Ovary (tissue), 7 donors: ENCODE measurements at regions not wholly inside any gene's neighbourhood (a gene's known extent, or its start where the extent isn't known, plus 50 kb on each side); places are given as distances from the start of the nearest gene placed in this dataset.

Experiments used
- DNase-seq, 5 donors: peaks; one replicate each; pipeline ENCODE4 v3.0.0-alpha.2; 2019 to 2020
- H3K27ac ChIP-seq, 2 donors: fragments of 200-600 bp; one replicate each; pipeline versions ENCODE4 v1.5.1 to v1.8.0; 2019 to 2022
- H3K27me3 ChIP-seq: fragments of 200-600 bp; one replicate; pipeline ENCODE4 v1.8.0; 2022
- H3K36me3 ChIP-seq: fragments of 200-600 bp; sonication (generic); one replicate; pipeline ENCODE4 v1.5.1; 2019
- H3K4me1 ChIP-seq: one replicate; pipeline ENCODE4 v1.8.1; 2013; ENCODE audit warnings: mild to moderate bottlenecking, moderate library complexity; ENCODE audit not compliant: insufficient read depth
- H3K4me3 ChIP-seq: fragments of 200-600 bp; sonication (generic); one replicate; pipeline ENCODE4 v1.5.1; 2017
- H3K9me3 ChIP-seq, 2 donors: fragments of 200-600 bp in 1 of 2; sonication (generic) in 1 of 2; one replicate each; pipeline versions ENCODE4 v1.5.1 to v1.8.1; 2013 to 2019; ENCODE audit warnings: mild to moderate bottlenecking in 1 of 2, moderate library complexity in 1 of 2
- CTCF ChIP-seq, 3 donors: fragments of 450-650 bp in 2 of 3; fragments of 200-600 bp in 1 of 3; IDR thresholded peaks; one replicate each; pipeline versions ENCODE4 v1.5.1 to v1.8.0; 2016 to 2022; ENCODE audit warnings: antibody characterized with exemption in 3 of 3, mild to moderate bottlenecking in 1 of 3
- EP300 ChIP-seq: sonication (generic); formaldehyde crosslinking; IDR thresholded peaks from one replicate; pipeline ENCODE4 v1.6.1; 2017; ENCODE audit warnings: antibody characterized with exemption
- POLR2A ChIP-seq: fragments of 450-650 bp; IDR thresholded peaks from one replicate; pipeline ENCODE4 v1.6.1; 2017; ENCODE audit warnings: antibody characterized with exemption, mild to moderate bottlenecking, moderate library complexity
- WGBS, 3 donors: extraction: QIAGEN DNeasy Blood & Tissue Kit in 1 of 3; methylation state at CpG; one replicate each; pipeline versions ENCODE4 v1.1.5 to v1.1.7; 2013 to 2017; 5-methylcytosine and 5-hydroxymethylcytosine counted together
- intact Hi-C, 4 donors: fragments of 100-400 bp; cut with DNase I; formaldehyde crosslinking; loops; one replicate each; pipeline versions ENCODE4 v1.11.0 to v1.15.1; 2022 to 2023
- donor health status: DM: no; HTN: no; CAD: no; lungs with moderate emphysema.
- donor health status: DM: no; HTN: no; CAD: no.
- donor health status: Bipolar disorder and iron deficiency.
- donor health status: DM: no; HTN: no; CAD: no.
- donor health status: DM: yes; HTN: yes; CAD: no.

DNA sequence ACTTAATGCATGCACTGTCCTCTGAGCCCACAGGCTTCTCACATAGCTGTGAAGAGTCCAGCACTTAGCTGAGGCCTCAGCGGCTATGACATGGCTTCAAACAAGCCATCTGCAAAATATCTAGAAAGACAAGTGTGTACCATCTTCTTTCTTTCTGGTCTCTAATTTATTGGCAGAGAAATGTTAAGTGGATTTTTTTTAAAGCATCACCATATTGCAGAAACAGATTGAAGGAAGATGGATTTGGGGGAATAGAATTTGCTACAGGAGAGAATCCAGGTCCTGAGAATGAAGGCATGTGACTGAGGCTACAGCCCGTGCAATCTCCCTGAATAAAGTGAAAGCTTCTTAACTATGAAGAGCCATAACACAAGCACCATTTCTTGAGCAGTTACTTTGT lies 567.3 kb downstream of the PDCD6IP start:
- 69 to 90% (median 73%) methylated on average over 2 of the region's 2 CpGs for WGBS, 3 donors
- Histone ChIP-seq H3K4me3 (no peak overlapping the region), H3K4me1 (no peaks in the 10 kb centered on the region), H3K27me3 (no peaks in the 10 kb centered on the region), H3K9me3 (no peaks in the 10 kb centered on the region), H3K27ac (no peak overlapping the region), H3K36me3 (no peaks in the 10 kb centered on the region)
- no peak for DNase-seq
- no peak for TF ChIP-seq POLR2A
- no peak for TF ChIP-seq EP300
- TF ChIP-seq CTCF (IDR thresholded peaks at IDR 0.05), result no peak
- intact Hi-C loops, result no loop called here

GRCh38 chr3:34367521-34367920 lies 569.1 kb downstream of the PDCD6IP start:
- TF ChIP-seq EP300 (no peak), POLR2A (no peak), CTCF (IDR thresholded peaks at IDR 0.05) (no peak)
- H3K4me1 ChIP-seq, result no peaks in the 10 kb centered on the region
- H3K9me3 ChIP-seq, result no peaks in the 10 kb centered on the region
- no peak overlapping the region for H3K27ac ChIP-seq
- no peaks in the 10 kb centered on the region for H3K27me3 ChIP-seq
- H3K36me3 ChIP-seq, result no peaks in the 10 kb centered on the region
- 82 to 95% (median 88%) methylated on average over 1 of the region's 1 CpG for WGBS, 3 donors
- intact Hi-C loops, result no loop called here
- no peak overlapping the region for H3K4me3 ChIP-seq
- DNase-seq, result no peak

- DNase-seq, result no peak
- Histone ChIP-seq H3K9me3 (no peaks in the 10 kb centered on the region), H3K27me3 (no peaks in the 10 kb centered on the region), H3K36me3 (no peaks in the 10 kb centered on the region), H3K27ac (no peak overlapping the region), H3K4me1 (no peaks in the 10 kb centered on the region), H3K4me3 (no peak overlapping the region)
- intact Hi-C loops, result no loop called here
- TF ChIP-seq CTCF (IDR thresholded peaks at IDR 0.05) (no peak), EP300 (no peak), POLR2A (no peak)
Observed at GRCh38 chr3:34374521-34374920, 576.1 kb downstream of the PDCD6IP start.

DNA sequence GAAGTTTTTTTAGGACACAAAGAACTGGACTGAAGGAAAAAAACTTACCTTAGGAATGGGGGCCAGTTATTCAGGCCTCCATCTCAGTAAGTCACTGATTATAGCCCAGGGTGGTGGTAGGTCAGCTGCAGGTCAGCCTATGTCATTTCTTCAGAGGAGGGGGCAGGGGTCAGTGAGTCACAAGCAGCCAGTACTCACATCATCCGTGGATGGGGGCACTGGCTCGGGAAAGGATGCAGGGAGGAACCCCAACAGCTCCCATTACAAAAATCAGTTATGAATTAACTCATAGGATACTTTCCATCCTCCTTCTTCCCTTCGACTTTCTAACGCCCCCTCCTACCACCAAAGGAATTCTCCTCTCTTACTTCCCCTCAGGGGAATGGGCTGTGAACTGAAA lies 578.3 kb downstream of the PDCD6IP start:
- Histone ChIP-seq H3K27me3 (no peaks in the 10 kb centered on the region), H3K4me1 (no peaks in the 10 kb centered on the region), H3K9me3 (no peaks in the 10 kb centered on the region), H3K36me3 (no peaks in the 10 kb centered on the region), H3K27ac (no peak overlapping the region), H3K4me3 (no peak overlapping the region)
- WGBS, 3 donors, result 55 to 64% (median 63%) methylated on average over 4 of the region's 4 CpGs
- intact Hi-C loops, result no loop called here
- no peak for DNase-seq
- TF ChIP-seq EP300 (no peak), POLR2A (no peak), CTCF (IDR thresholded peaks at IDR 0.05) (no peak)

DNA sequence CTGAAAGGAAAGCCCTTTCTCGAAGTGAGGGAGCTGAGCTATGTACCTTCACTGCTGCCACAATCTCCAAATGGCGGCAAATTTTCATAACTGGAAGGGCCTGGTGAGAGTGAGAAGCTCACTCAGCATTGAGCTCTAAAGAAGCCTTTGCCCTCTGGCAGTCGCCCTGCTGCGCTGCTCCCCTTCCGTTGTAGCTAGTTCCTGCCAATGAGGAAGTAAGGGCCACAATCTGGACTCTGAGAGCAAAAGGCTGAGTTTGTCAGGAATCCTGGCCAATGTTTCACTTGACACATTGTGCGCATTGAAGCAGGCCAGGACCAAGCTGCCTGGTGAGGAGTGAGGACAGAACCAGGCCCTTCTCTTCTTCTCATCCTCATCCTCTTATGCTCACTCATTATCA lies 579.5 kb downstream of the PDCD6IP start:
- Histone ChIP-seq H3K36me3 (no peaks in the 10 kb centered on the region), H3K27me3 (no peaks in the 10 kb centered on the region), H3K4me1 (no peaks in the 10 kb centered on the region), H3K4me3 (no peak overlapping the region), H3K9me3 (no peaks in the 10 kb centered on the region), H3K27ac (no peak overlapping the region)
- WGBS, 3 donors, result 88 to 90% (median 89%) methylated on average over 6 of the region's 6 CpGs
- TF ChIP-seq EP300 (no peak), CTCF (IDR thresholded peaks at IDR 0.05) (no peak), POLR2A (no peak)
- DNase-seq, result no peak
- intact Hi-C loops, result no loop called here
